NT2/D1 (cell line): ENCODE measurements at regions not wholly inside any gene's neighbourhood (a gene's known extent, or its start where the extent isn't known, plus 50 kb on each side); places are given as distances from the start of the nearest gene placed in this dataset.

Source experiments
- DNase-seq: peaks from one replicate; pipeline ENCODE4 v3.0.0-alpha.2; 2011; ENCODE audit warnings: low read depth, low spot score
- H3K27me3 ChIP-seq: 2 replicates; pipeline ENCODE4 v1.6.0; 2011; ENCODE audit warnings: mild to moderate bottlenecking; ENCODE audit not compliant: insufficient read length, insufficient read depth
- H3K36me3 ChIP-seq: 2 replicates; pipeline ENCODE4 v1.6.1; 2011; ENCODE audit warnings: mild to moderate bottlenecking, low read length, mixed read lengths; ENCODE audit not compliant: insufficient read depth, insufficient read length
- H3K4me1 ChIP-seq: 2 replicates; pipeline ENCODE4 v1.5.1; 2011; ENCODE audit not compliant: insufficient read depth, insufficient read length
- H3K4me3 ChIP-seq: 2 replicates; pipeline ENCODE4 v1.5.1; 2011; ENCODE audit warnings: low read depth; ENCODE audit not compliant: insufficient read length
- H3K9ac ChIP-seq: 2 replicates; pipeline ENCODE4 v1.6.0; 2011; ENCODE audit warnings: low read depth; ENCODE audit not compliant: insufficient read length
- H3K9me3 ChIP-seq: 2 replicates; pipeline ENCODE4 v1.5.1; 2011; ENCODE audit warnings: mild to moderate bottlenecking, low read length; ENCODE audit not compliant: insufficient read depth
- SUZ12 ChIP-seq: IDR thresholded peaks from 2 replicates; pipeline ENCODE4 v1.6.1; 2011; ENCODE audit not compliant: insufficient read length, insufficient read depth; ENCODE audit errors: extremely low read depth
- YY1 ChIP-seq: IDR thresholded peaks from 2 replicates; pipeline ENCODE4 v1.6.1; 2011; ENCODE audit not compliant: insufficient read length, insufficient read depth
- ZNF274 ChIP-seq: IDR thresholded peaks from 2 replicates; pipeline ENCODE4 v1.6.1; 2011; ENCODE audit warnings: mild to moderate bottlenecking, low read depth, low read length

DNA sequence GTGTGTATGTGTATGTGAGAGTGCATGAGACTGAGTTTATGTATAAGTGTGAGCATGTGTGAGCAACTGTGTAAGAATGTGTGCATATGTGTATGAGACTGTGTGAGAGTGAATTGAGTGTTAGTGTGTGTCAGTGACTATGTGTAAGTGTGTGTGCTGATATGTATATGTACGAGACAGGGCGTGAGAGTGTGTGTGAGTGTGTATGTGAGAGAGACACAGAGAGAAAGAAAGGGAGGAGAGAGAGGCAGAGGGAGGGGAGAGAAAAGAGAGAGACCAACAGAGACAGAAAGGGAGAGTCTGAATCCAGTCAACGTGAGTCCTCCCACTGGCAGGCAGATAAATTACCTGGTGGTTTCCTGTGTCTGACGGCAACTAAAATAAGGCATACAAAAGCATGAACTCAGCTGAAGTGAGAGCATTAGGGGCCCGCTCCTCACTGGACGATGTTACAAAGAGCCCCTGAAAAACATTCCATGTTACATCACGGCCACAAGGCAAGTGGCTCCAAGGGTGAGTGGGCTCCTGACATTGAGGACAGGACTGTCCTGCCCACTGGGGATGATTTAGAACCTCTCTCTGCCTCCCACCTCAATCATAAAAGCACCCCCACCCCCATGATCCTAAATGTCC lies 66.6 kb upstream of the TIAM1 start:
- peaks cover 3% of the 10 kb centered on the region for H3K4me1 ChIP-seq
- no peak overlapping the region for H3K4me3 ChIP-seq
- H3K9ac ChIP-seq = no peak overlapping the region
- DNase-seq = no peak
- TF ChIP-seq ZNF274 (no peak), SUZ12 (no peak), YY1 (no peak)
- H3K36me3 ChIP-seq = no peaks in the 10 kb centered on the region
- no peaks in the 10 kb centered on the region for H3K9me3 ChIP-seq
- no peaks in the 10 kb centered on the region for H3K27me3 ChIP-seq

DNA sequence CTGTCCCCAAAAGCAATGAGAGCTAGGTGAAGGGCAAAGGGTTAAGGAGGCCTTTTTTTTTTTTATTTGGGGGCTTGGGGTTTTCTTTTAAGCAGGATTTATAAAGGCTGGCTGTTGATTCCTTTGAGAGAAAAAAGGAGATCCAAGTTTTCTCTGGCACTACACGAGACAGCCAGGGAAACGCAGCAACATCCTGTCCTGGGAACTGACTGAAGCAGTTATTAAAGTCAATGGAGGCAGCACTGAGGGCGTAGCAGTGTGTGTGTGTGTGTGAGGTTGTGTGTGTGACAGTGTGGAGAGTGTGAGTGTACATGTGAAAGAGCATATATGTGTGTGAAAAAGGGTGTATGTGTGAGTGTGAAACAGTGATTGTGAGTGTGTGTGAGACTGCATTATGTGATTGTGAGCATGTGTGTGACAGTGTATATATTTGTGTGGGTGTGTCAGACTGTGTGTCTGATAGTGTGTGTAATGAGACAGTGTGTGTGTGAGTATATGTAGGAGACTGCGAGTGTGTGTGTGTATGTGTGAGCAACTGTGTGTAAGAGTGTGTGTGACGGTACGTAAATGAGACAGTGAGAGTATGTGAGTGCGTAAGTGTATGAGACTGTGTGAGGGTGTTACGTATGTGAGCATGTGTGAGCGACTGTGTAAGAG lies 65.9 kb upstream of the TIAM1 start:
- H3K4me1 ChIP-seq = peaks cover 3% of the 10 kb centered on the region
- no peak overlapping the region for H3K9ac ChIP-seq
- no peak overlapping the region for H3K4me3 ChIP-seq
- no peaks in the 10 kb centered on the region for H3K9me3 ChIP-seq
- no peaks in the 10 kb centered on the region for H3K36me3 ChIP-seq
- no peaks in the 10 kb centered on the region for H3K27me3 ChIP-seq
- no peak for DNase-seq
- no peak for TF ChIP-seq YY1
- no peak for TF ChIP-seq ZNF274
- TF ChIP-seq SUZ12 = no peak

DNA sequence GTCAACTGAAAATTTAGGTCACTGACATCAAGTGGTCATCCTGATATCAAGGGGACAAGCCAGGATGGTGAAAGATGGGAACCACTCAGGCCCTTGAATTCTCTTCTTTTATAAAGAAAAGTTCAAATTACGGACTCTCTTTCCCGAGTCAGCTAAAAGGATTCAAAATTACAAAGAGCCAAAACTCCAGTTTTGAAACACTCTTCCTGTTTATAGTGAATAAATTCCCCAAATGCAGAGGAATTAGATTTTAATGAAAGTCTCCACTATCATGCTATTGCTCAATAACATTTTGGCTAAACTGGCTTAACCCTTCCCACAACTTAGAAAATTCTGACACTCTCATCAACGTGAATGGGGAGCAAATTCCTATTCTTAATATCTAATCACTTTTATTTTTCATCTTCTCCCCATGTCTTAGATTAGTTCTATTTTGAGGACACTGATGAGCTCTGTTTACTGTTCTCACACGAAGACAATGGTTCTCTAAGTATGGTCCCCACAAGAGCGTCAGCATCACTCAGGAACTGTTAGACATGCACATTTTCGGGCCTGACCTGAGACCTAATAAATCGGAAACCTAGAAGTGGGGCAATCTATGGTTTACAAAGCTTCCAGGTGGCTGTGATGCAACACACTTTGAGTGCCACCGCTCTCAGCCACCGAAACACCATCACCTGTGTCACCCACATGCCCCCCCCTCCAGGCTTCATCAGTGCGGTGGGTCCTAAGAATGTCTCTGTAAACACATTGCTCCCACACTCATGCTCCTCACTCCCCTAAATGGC lies 64.4 kb upstream of the TIAM1 start:
- Histone ChIP-seq H3K27me3 (no peaks in the 10 kb centered on the region), H3K9me3 (no peaks in the 10 kb centered on the region), H3K4me1 (peaks cover 3% of the 10 kb centered on the region), H3K4me3 (no peak overlapping the region), H3K36me3 (no peaks in the 10 kb centered on the region), H3K9ac (no peak overlapping the region)
- TF ChIP-seq YY1 = no peak
- TF ChIP-seq SUZ12 = no peak
- no peak for TF ChIP-seq ZNF274
- DNase-seq = no peak

DNA sequence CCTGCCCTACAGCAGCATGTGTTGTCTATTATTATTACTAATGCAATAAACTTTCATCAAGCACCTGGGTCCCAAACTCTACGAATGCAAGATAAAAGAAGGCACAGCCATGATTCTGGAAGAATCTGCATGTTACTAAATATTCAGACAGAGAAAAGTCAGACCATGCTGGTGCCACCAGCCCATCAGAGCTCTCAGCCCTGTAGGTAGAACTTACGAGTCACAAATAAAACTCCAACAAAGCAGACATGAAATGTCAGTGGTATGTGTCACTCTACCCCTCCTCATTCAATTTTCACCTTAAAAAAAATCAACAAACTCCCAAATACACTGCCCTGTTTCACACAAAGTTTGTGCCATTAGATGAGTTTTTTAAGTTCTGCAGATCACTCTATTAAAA lies 62.4 kb upstream of the TIAM1 start:
- Histone ChIP-seq H3K36me3 (no peaks in the 10 kb centered on the region), H3K4me3 (no peak overlapping the region), H3K4me1 (peaks cover 3% of the 10 kb centered on the region), H3K27me3 (no peaks in the 10 kb centered on the region), H3K9me3 (no peaks in the 10 kb centered on the region), H3K9ac (no peak overlapping the region)
- DNase-seq = no peak
- no peak for TF ChIP-seq ZNF274
- TF ChIP-seq SUZ12 = no peak
- TF ChIP-seq YY1 = no peak

DNA sequence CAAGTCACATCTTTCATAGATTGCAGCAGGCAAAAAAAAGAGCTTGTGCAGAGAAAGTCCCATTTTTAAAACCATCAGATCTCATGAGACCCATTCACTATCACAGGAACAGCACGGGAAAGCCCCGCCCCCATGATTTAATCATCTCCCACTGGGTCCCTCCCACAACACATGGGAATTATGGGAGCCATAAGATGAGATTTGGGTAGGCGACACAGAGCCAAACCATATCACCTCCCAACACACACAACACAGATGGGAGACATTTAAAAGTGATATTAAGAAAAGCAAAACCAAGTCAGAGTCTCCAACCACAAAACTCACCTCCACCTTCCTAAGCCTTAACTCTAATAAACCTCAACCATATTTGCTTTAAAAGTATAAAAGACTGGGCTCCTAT lies 61.5 kb upstream of the TIAM1 start:
- H3K27me3 ChIP-seq = no peaks in the 10 kb centered on the region
- H3K9ac ChIP-seq = no peak overlapping the region
- H3K9me3 ChIP-seq = no peaks in the 10 kb centered on the region
- no peak for DNase-seq
- no peaks in the 10 kb centered on the region for H3K36me3 ChIP-seq
- H3K4me3 ChIP-seq = no peak overlapping the region
- peaks cover 6% of the 10 kb centered on the region for H3K4me1 ChIP-seq
- no peak for TF ChIP-seq SUZ12

DNA sequence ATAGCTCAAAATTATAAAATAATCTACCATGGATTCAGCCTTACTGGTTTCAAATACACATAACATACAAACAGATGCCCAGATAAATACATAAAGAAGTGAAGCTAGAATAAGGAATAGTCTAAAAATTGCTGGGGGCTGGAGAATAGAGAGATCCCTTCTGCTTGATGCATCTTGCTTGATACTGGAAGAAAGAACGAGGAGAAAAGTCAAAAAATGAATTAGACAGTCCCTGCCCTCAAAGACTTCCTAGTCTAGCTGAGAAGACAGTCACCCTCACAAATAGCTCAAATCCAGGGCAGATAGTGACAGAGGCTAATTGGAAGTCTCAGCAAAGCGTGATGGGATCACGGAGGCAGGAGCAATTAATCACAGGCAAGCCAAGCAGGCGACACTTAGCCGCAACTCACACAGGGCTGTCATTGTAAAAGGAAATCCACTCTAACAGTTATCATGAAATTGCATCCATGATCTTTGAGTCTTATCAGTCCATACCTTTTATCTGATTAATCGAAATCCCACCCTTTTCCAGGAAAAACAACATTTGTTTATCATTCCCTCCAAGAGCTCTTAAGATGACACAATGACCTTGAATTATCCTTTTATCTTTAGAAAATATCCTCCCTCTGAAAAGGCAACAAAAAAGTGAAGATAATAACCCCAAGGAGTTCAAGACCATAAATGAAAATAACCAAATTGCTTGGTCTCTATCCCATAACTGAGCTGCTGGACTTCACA lies 59.7 kb upstream of the TIAM1 start:
- H3K4me1 ChIP-seq = peaks cover 3% of the 10 kb centered on the region
- H3K4me3 ChIP-seq = no peak overlapping the region
- H3K27me3 ChIP-seq = no peaks in the 10 kb centered on the region
- no peak overlapping the region for H3K9ac ChIP-seq
- H3K9me3 ChIP-seq = no peaks in the 10 kb centered on the region
- TF ChIP-seq SUZ12 (no peak), ZNF274 (no peak), YY1 (no peak)
- DNase-seq = no peak
- no peaks in the 10 kb centered on the region for H3K36me3 ChIP-seq

DNA sequence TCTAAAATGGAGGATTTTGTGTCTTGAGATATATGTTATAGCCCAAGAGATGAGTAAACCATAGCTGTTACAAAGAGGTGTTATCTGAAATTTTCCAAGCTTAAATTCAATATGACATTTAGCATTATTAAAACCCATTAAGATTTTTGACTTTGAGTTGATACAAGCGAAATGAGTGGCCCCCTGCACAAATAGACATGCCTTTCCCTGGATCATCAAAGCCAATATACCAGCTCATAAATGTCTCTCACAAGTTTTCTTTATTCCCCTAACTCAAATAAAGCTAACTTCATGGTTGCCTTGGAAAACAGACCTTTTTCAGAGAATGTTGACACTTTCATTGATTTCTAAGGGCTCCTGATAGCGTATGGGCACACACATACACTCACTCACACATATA lies 55.5 kb upstream of the TIAM1 start:
- no peak overlapping the region for H3K9ac ChIP-seq
- H3K4me1 ChIP-seq = peaks cover 11% of the 10 kb centered on the region
- DNase-seq = no peak
- no peaks in the 10 kb centered on the region for H3K36me3 ChIP-seq
- H3K4me3 ChIP-seq = no peak overlapping the region
- no peaks in the 10 kb centered on the region for H3K9me3 ChIP-seq
- no peaks in the 10 kb centered on the region for H3K27me3 ChIP-seq
- no peak for TF ChIP-seq ZNF274
